ENCODE measurements at regions not wholly inside any gene's neighbourhood (a gene's known extent, or its start where the extent isn't known, plus 50 kb on each side); places are given as distances from the start of the nearest gene placed in this dataset.

- TF ChIP-seq CTCF (IDR thresholded peaks at IDR 0.05; ENCODE audit: insufficient read depth, low read length, poor library complexity, severe bottlenecking) (no peak), EZH2phosphoT487 (conservative IDR thresholded peaks at IDR 0.05; ENCODE audit: low read length) (no peak)
These were observed 276.2 kb downstream of the AACS start for GRCh38 chr12:125341422-125341821.
